ENCODE measurements at regions not wholly inside any gene's neighbourhood (a gene's known extent, or its start where the extent isn't known, plus 50 kb on each side); places are given as distances from the start of the nearest gene placed in this dataset.
"Not testable (repeated sequence)": the region's sequence is repeated elsewhere in the genome, so short reads cannot be mapped to it uniquely, and the experiment has no call there.

GRCh38 chr16:75837264-75837663 is 111.0 kb upstream of the CPHXL start:
- no peak for DNase-seq (ENCODE audit: low spot score)

DNA sequence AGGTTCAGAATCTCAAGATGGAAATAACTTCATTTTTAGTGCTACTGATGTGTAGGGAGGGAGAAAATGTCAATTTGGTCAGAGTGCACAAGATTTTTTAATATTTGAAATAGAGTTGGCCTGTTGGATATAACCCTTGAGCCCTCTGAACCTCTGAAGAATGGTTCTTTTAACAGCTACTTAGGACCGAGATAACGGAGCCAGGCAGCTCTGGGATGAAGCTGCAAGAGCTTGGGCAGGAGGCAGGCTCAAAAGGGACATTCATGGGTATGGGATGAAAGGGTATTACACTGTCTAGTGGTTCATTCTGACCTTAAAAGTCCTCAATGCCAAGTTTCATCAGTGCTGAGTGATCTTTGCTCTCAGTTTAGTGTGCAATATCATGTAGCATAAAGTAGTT is 111.4 kb upstream of the CPHXL start:
- DNase-seq (ENCODE audit: low spot score), result no peak

DNA sequence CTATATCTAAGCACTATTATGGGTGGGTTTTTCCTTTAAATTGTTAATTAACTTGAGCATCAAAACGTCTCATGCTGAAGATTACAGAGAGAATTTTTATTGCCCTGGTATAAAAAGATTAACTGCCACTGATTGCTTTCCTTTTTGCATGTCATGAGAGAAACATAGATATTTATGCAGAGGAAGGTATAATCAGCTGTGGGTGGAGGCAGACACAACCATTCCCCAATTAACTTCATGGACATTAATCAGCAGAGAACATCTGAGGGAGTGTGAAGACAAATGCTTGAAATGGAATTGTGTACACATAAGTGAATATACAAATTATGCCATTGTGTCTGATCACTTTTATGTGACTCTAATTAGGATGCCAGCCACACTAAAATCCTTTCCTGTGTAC is 115.2 kb upstream of the CPHXL start:
- DNase-seq (ENCODE audit: low spot score), result no peak

DNA sequence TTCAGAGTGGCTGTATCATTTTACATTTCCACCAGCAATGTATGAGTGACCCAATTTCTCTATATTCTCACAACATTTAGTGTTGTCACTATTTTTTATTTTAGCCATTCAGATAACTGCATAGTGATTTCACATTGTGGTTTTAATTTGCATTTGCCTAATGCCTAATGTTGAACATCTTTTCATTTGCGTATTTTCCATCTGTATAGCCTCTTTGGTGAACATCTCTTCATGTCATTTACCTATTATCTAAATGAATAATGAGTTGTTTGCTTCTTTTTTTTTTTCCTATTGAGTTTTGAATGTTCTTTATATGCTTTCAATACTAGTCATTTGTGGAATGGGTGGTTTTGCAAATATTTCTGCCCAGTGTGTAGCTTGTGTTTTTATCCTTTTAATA is 120.9 kb upstream of the CPHXL start:
- DNase-seq (ENCODE audit: low spot score), result no peak

GRCh38 chr16:75854152-75854551 is 127.9 kb upstream of the CPHXL start:
- DNase-seq (ENCODE audit: low spot score), result no peak

- DNase-seq (ENCODE audit: low spot score), result no peak
These were observed 134.2 kb upstream of the CPHXL start for GRCh38 chr16:75860326-75861053.

- DNase-seq (ENCODE audit: low spot score), result no peak
These were observed 135.2 kb upstream of the CPHXL start for GRCh38 chr16:75861311-75862097.

DNA sequence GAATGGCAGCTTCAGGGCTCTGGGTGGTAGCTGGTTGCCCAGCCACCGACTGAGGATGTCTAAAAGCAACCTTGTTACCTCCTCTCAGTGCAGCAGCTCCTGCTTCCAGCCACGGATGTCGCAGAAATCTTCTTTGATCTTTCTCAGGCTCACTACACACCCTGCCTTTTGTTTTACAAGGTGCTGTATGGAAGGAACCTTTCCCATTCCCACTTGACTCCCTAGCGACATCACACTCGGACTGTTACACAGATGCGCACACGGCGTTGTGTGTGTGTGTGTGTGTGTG is 135.8 kb upstream of the CPHXL start:
- DNase-seq (ENCODE audit: low spot score), result no peak

DNA sequence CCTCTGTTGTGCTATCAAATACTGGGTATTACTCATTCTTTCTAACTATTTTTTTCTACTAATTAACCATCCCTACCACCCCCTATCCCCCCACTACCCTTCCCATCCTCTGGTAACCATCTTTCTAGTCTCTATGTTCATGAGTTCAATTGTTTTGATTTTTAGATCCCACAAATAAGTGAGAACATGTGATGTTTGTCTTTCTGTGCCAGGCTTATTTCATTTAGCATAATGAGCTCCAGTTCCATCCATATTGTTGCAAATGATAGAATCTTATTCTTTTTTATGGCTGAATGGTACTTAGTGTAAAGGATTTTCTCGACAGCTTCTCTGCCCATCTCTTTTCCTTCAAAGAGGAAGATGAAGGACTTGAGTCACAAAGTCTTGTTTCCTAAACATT is 138.0 kb upstream of the CPHXL start:
- DNase-seq (ENCODE audit: low spot score), result no peak

GRCh38 chr16:75865736-75866135 is 139.4 kb upstream of the CPHXL start:
- no peak for DNase-seq (ENCODE audit: low spot score)

DNA sequence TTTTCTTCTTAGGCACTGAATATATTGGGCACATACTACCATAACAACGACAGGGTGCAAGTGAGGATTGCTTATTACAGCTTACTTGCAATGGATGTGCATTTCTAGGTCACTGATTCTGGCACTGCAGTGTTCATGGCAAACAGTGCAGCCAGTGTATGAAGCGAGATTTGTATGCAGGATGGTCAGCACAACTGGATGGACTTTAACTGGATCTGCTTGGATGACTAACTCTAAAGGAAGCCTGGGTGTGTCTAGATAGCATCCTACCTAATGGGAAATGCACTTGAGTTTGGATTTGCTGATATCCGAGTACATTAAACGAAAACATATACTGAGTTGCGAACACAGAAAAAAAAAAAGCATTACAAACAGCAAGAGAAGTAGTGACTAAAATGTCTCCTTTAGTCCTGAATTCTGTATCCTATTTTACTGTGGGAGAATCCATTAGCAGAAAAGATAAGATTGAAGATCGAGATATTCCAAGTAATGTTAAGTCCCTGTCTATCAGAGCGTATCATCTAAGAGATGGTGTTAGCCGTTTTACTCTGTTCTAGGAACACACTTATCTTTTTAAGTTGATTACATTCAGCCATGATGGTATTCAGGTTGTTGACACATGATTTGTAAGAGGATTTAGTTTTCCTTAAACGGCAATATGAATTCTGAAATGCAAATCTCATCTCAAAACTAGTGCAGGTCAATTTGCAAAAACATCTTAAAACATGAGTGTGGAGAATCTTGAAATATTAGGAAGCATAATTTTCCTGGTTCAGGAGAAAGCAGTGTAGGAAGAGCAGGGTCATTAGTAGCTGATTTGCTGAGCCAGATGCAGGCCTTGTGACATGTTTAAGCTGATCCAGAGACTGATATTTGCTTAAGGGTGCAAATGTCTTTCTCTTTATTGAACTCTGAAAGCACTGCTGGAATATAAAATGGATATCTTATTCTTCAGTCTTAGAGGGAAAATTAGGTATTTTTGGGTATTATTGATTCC is 142.6 kb upstream of the CPHXL start:
- DNase-seq (ENCODE audit: low spot score), result no peak

- not testable (repeated sequence) for DNase-seq (ENCODE audit: low spot score)
These were observed 155.0 kb upstream of the CPHXL start for GRCh38 chr16:75881280-75881679.

GRCh38 chr16:75899163-75899562 is 172.9 kb upstream of the CPHXL start:
- DNase-seq (ENCODE audit: low spot score), result no peak

- DNase-seq (ENCODE audit: low spot score), result no peak
These were observed 182.2 kb upstream of the CPHXL start for GRCh38 chr16:75908331-75909117.

DNA sequence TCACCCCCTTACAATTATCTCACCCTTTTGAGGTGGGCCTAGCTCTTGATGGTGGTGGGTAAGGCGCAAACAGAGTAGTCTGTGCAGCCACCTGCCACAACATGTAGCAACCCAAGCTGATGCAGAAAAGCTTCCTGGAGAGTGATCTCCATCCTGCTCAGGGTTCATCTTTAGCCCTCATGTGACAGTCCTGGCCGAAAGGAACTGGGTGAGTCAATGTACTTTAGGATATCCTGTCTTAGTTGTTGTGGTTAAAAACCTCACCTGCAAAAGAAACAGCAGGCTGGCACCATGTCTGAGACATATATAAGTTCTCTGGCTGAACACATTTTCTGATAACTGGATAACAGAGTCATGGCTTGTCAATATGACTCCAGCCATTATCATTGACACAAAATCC is 183.5 kb upstream of the CPHXL start:
- no peak for DNase-seq (ENCODE audit: low spot score)

GRCh38 chr16:75911896-75912295 is 185.6 kb upstream of the CPHXL start:
- DNase-seq (ENCODE audit: low spot score), result no peak

GRCh38 chr16:75913958-75914357 is 187.7 kb upstream of the CPHXL start:
- no peak for DNase-seq (ENCODE audit: low spot score)

- no peak for DNase-seq (ENCODE audit: low spot score)
These were observed 190.2 kb upstream of the CPHXL start for GRCh38 chr16:75916451-75916850.

DNA sequence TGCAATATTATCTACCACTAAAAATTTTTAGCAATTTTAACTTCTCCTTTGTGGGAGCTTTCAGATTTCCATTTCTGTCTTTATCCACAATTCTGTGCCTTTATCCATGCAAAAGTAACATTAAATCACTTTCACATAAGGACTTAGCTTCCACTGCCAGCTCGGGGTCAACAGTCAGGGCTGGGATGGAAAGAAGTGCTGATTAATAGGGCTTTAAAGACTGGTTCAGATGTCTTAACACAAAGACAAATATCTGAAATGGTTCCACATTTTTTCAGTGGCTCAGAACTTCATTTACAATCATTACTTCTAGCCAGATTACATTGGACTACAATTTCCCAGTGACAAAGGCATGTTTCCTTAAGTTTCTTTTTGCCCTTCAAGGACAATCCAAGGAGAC is 191.8 kb upstream of the CPHXL start:
- DNase-seq (ENCODE audit: low spot score), result no peak

DNA sequence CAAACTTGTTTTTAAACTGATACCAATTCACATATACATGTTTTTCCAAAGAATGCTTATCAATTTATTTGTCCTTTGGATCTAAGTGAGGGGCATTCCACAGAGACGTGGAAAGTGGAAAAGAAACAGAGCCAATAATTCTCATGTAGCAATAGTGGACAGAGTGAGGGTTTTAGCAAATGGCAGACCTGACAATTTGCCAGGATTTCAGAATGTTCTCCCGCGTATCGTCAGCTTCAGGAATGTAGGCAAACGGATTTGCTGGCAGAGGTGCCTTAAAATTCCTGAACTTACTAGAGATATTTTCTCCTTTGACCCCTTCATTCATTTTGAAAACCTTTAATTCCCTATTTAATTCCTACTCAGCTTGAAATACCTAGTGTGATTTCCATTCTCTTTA is 193.4 kb upstream of the CPHXL start:
- no peak for DNase-seq (ENCODE audit: low spot score)

- DNase-seq (ENCODE audit: low spot score), result no peak
These were observed 195.0 kb upstream of the CPHXL start for GRCh38 chr16:75921281-75921680.

DNA sequence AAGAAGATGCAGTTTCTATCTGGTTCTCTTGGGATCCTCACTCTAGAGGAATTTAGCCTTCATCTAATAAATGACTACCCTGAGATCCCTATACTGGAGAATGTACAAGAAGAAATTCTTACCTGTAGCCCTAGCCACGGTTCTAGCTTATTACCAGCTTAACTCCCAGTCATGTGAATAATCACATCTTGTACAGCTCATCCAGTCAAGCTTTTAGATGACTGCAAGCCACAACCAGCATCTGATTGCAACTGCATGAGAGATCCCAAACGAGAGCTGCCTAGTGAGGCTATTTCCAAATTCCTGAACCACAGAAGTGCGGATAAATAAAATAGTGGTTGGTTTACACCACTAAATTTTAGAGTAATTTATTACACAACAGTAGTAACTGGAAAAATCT is 196.0 kb upstream of the CPHXL start:
- DNase-seq (ENCODE audit: low spot score), result no peak

Measured in COLO829 (cell line).